DOHH2 (cell line): ENCODE measurements at regions not wholly inside any gene's neighbourhood (a gene's known extent, or its start where the extent isn't known, plus 50 kb on each side); places are given as distances from the start of the nearest gene placed in this dataset.

Experiments
- H3F3A ChIP-seq: fragments of 200-600 bp; sonication (generic), shearing (Covaris generic); 2 replicates; pipeline ENCODE4 v1.6.0; 2016; ENCODE audit warnings: antibody characterized with exemption, mild to moderate bottlenecking; ENCODE audit not compliant: control insufficient read depth, insufficient read depth
- H3K27ac ChIP-seq: fragments of 200-600 bp; sonication (generic); 2 replicates; pipeline ENCODE4 v1.5.1; 2014; ENCODE audit warnings: low read depth, mild to moderate bottlenecking, low read length, moderate library complexity
- H3K27me3 ChIP-seq: fragments of 200-600 bp; sonication (generic); 2 replicates; pipeline ENCODE4 v1.6.1; 2014; ENCODE audit warnings: mild to moderate bottlenecking, low read length, mixed read lengths; ENCODE audit not compliant: control insufficient read depth
- H3K36me3 ChIP-seq: fragments of 200-600 bp; sonication (generic); 2 replicates; pipeline ENCODE4 v1.6.1; 2014; ENCODE audit warnings: mild to moderate bottlenecking, low read length, moderate library complexity, mixed read lengths; ENCODE audit not compliant: control insufficient read depth
- H3K4me1 ChIP-seq: fragments of 200-600 bp; sonication (generic); 2 replicates; pipeline ENCODE4 v1.6.1; 2014; ENCODE audit warnings: mild to moderate bottlenecking, low read length, mixed read lengths; ENCODE audit not compliant: control insufficient read depth
- H3K4me2 ChIP-seq: fragments of 200-600 bp; sonication (generic); 2 replicates; pipeline ENCODE4 v1.6.0; 2014; ENCODE audit warnings: mild to moderate bottlenecking, low read length, moderate library complexity
- H3K4me3 ChIP-seq: fragments of 200-600 bp; sonication (generic); 2 replicates; pipeline ENCODE4 v1.5.1; 2014; ENCODE audit warnings: mild to moderate bottlenecking, low read length, mixed read lengths
- H3K79me2 ChIP-seq: fragments of 200-600 bp; sonication (generic); 2 replicates; pipeline ENCODE4 v1.6.1; 2014; ENCODE audit warnings: mild to moderate bottlenecking, low read length, mixed read lengths; ENCODE audit not compliant: control insufficient read depth
- H3K9me2 ChIP-seq: fragments of 200-600 bp; sonication (generic); replicated peaks from 2 replicates; pipeline ENCODE4 v1.6.1; 2014; ENCODE audit warnings: mild to moderate bottlenecking, low read length, mixed read lengths; ENCODE audit not compliant: control insufficient read depth
- H3K9me3 ChIP-seq: fragments of 200-600 bp; sonication (generic); 2 replicates; pipeline ENCODE4 v1.6.1; 2014; ENCODE audit warnings: antibody characterized with exemption, low read length, mixed read lengths; ENCODE audit not compliant: control insufficient read depth, insufficient read depth
- H4K20me1 ChIP-seq: fragments of 200-600 bp; sonication (generic); 2 replicates; pipeline ENCODE4 v1.6.0; 2014; ENCODE audit warnings: low read depth, mild to moderate bottlenecking, antibody characterized with exemption, low read length, moderate library complexity; ENCODE audit not compliant: control insufficient read depth, insufficient read depth
- EZH2phosphoT487 ChIP-seq: fragments of 200-600 bp; sonication (generic); IDR thresholded peaks from 2 replicates; pipeline ENCODE4 v1.6.1; 2017; ENCODE audit warnings: borderline replicate concordance, mild to moderate bottlenecking, antibody characterized with exemption, low read length, moderate library complexity, mixed read lengths
- TF ChIP-seq, protein P1 (sequence below): fragments of 200-600 bp; sonication (generic); IDR thresholded peaks from one replicate; pipeline ENCODE4 v1.5.1; 2014; ENCODE audit warnings: antibody characterized with exemption, mild to moderate bottlenecking, low read depth, low read length; ENCODE audit not compliant: poor library complexity, severe bottlenecking

DNA sequence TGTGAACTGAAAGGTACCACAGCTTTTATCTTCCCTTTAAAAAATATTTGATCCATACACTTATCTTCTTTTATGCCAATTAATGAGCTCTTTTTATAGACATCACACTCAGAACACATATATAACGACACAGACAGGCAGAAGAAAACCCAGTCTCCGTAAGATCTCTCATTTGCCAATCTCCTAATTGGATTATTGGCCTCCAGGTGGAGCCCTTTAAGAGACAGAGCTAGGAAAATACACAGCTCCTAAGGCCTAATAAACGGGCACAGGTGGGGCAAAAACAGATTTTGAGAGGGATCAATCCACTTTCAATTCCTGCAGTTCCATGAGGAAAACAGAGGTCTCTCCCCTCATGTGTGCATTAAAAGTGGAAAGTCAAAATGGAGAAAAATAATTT, 1495.4 kb downstream of the RPA4 start:
- Histone ChIP-seq H3K9me2 (no peaks in the 10 kb centered on the region), H3K9me3 (no peaks in the 10 kb centered on the region), H3K79me2 (no peaks in the 10 kb centered on the region), H3K36me3 (no peaks in the 10 kb centered on the region), H3K4me2 (no peak overlapping the region), H3K4me1 (no peaks in the 10 kb centered on the region), H3F3A (no peaks in the 10 kb centered on the region), H3K27me3 (no peaks in the 10 kb centered on the region), H3K4me3 (no peak overlapping the region), H3K27ac (no peak overlapping the region), H4K20me1 (no peaks in the 10 kb centered on the region)
- no peak for TF ChIP-seq EZH2phosphoT487
- TF ChIP-seq, protein P1, sequence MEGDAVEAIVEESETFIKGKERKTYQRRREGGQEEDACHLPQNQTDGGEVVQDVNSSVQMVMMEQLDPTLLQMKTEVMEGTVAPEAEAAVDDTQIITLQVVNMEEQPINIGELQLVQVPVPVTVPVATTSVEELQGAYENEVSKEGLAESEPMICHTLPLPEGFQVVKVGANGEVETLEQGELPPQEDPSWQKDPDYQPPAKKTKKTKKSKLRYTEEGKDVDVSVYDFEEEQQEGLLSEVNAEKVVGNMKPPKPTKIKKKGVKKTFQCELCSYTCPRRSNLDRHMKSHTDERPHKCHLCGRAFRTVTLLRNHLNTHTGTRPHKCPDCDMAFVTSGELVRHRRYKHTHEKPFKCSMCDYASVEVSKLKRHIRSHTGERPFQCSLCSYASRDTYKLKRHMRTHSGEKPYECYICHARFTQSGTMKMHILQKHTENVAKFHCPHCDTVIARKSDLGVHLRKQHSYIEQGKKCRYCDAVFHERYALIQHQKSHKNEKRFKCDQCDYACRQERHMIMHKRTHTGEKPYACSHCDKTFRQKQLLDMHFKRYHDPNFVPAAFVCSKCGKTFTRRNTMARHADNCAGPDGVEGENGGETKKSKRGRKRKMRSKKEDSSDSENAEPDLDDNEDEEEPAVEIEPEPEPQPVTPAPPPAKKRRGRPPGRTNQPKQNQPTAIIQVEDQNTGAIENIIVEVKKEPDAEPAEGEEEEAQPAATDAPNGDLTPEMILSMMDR: peak; percentile 13

DNA sequence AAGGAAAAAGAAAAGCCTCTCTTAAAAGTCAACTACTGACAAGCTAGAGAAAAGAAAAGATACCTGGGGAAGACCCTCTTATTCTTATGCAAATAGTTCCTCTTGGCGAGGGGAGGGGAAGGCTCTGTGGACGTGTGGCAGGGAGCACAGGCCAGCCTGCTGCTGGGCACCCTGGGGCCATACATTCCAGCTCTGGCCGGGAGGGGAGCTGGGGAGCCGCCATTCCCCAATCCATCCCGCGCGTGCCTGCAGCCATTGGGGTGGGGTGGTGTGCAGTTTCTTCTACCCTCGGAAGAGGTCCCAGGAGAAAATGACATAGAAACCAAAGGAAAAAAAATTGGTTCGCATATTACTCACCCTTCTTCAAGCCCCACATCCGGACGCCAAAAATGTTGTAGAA, 1496.4 kb downstream of the RPA4 start:
- no peak for TF ChIP-seq EZH2phosphoT487
- TF ChIP-seq, protein P1: no peak
- H3K9me2 ChIP-seq: no peaks in the 10 kb centered on the region

DNA sequence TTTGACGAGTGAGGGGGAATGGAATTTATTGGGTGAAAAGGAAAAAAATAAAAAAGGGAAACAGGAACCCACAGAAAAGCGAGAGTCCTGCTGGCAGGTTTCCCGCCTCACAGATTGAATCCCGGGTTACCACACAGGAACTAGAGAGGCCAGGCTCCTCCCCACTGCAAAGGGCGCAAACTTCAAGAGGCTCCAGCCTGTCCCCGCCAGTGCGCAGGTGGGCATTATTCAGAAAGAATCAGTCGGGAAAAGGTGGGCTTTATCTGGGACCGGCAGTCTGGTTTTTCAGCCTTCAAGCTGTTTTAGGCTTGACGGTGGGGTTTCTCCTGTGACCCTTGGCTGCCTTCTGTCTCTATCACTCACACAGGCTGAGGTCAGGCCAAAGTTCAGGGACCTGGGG, 1496.8 kb downstream of the RPA4 start:
- H3K27me3 ChIP-seq: no peaks in the 10 kb centered on the region
- H3K79me2 ChIP-seq: no peaks in the 10 kb centered on the region
- H3K4me3 ChIP-seq: no peak overlapping the region
- H3K36me3 ChIP-seq: no peaks in the 10 kb centered on the region
- H3K9me3 ChIP-seq: no peaks in the 10 kb centered on the region
- TF ChIP-seq, protein P1: no peak
- TF ChIP-seq EZH2phosphoT487: no peak
- no peaks in the 10 kb centered on the region for H3K4me1 ChIP-seq
- H3K9me2 ChIP-seq: no peaks in the 10 kb centered on the region
- no peaks in the 10 kb centered on the region for H4K20me1 ChIP-seq
- H3K27ac ChIP-seq: no peak overlapping the region
- H3F3A ChIP-seq: no peaks in the 10 kb centered on the region
- no peak overlapping the region for H3K4me2 ChIP-seq

More for the DNA sequence above, 1496.4 kb downstream of the RPA4 start:
- Histone ChIP-seq H3K27me3 (no peaks in the 10 kb centered on the region), H3K27ac (no peak overlapping the region), H3K36me3 (no peaks in the 10 kb centered on the region), H3K4me3 (no peak overlapping the region), H3F3A (no peaks in the 10 kb centered on the region), H3K4me2 (no peak overlapping the region), H3K4me1 (no peaks in the 10 kb centered on the region), H3K9me3 (no peaks in the 10 kb centered on the region), H4K20me1 (no peaks in the 10 kb centered on the region), H3K79me2 (no peaks in the 10 kb centered on the region)

DNA sequence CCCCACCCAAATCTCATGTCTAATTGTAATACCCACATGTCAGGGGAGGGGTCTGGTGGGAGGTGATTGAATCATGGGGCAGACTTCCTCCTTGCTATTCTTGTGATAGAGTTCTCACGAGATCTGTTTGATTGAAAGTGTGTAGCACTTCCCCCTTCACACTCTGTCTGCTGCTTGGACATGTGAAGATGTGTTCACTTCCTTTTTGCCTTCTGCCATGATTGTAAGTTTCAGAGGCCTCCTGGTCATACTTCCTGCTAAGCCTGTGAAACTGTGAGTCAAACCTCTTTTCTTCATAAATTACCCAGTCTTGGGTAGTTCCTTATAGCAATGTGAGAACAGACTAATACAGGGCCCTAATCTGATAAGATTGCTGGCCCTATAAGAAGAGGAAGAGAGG, 1514.8 kb downstream of the RPA4 start:
- H3K27me3 ChIP-seq: no peaks in the 10 kb centered on the region
- no peaks in the 10 kb centered on the region for H3F3A ChIP-seq

More for the DNA sequence above, 1514.8 kb downstream of the RPA4 start:
- no peaks in the 10 kb centered on the region for H3K79me2 ChIP-seq
- no peaks in the 10 kb centered on the region for H3K36me3 ChIP-seq
- H4K20me1 ChIP-seq: no peaks in the 10 kb centered on the region
- H3K9me2 ChIP-seq: no peaks in the 10 kb centered on the region
- H3K4me1 ChIP-seq: 0 out of 2 replicates have a peak, but pooled peaks cover 3% of the 10 kb centered on the region
- H3K9me3 ChIP-seq: no peaks in the 10 kb centered on the region
- H3K4me3 ChIP-seq: no peak overlapping the region
- TF ChIP-seq, protein P1: no peak
- no peak for TF ChIP-seq EZH2phosphoT487
- H3K27ac ChIP-seq: no peak overlapping the region
- no peak overlapping the region for H3K4me2 ChIP-seq
